Muscle of leg (tissue), 3 donors: ENCODE measurements at regions not wholly inside any gene's neighbourhood (a gene's known extent, or its start where the extent isn't known, plus 50 kb on each side); places are given as distances from the start of the nearest gene placed in this dataset.

Experiments
- DNase-seq: peaks from one replicate; pipeline ENCODE4 v3.0.0; 2013
- H3K27ac ChIP-seq: one replicate; pipeline ENCODE4 v1.5.1; 2013; ENCODE audit warnings: mild to moderate bottlenecking, low read length, control low read depth
- H3K27me3 ChIP-seq: one replicate; pipeline ENCODE4 v1.6.1; 2013; ENCODE audit warnings: low read length; ENCODE audit not compliant: control insufficient read depth, insufficient read depth
- H3K36me3 ChIP-seq: one replicate; pipeline ENCODE4 v1.6.1; 2013; ENCODE audit warnings: low read length; ENCODE audit not compliant: control insufficient read depth, insufficient read depth
- H3K4me1 ChIP-seq: one replicate; pipeline ENCODE4 v1.6.1; 2013; ENCODE audit warnings: low read length; ENCODE audit not compliant: control insufficient read depth, insufficient read depth
- H3K4me3 ChIP-seq: one replicate; pipeline ENCODE4 v1.5.1; 2013; ENCODE audit warnings: low read length, control low read depth
- H3K9me3 ChIP-seq: replicated peaks from 2 replicates; pipeline ENCODE4 v1.6.1; 2013; ENCODE audit warnings: low read depth, low read length; ENCODE audit not compliant: control insufficient read depth
- WGBS: methylation state at CpG from one replicate; pipeline ENCODE4 v1.1.5; 2013; ENCODE audit warnings: missing lambda C conversion rate; ENCODE audit not compliant: insufficient coverage; 5-methylcytosine and 5-hydroxymethylcytosine counted together

DNA sequence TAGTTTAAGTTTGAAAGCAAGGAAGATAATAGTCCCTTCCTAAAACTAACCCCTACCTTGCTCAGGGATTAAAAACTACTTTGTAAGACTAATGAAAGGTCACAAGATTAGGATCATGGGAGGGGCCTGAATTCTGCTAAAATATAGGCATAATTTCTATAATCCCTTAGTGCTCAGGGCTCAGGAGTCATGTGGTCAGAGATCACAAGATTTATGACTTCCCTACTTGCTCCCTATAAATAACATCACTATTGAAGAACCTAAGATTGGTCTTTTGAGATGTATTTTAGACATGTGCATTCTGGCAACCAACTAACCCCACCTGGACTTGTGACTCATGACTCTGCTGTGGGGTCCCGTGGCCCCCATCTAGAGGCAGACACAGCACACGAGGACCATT lies 81.1 kb downstream of the STMND1 start:
- no peak overlapping the region for H3K27ac ChIP-seq
- peaks cover 4% of the 10 kb centered on the region for H3K9me3 ChIP-seq
- no peaks in the 10 kb centered on the region for H3K27me3 ChIP-seq
- no peak for DNase-seq
- peaks cover 3% of the 10 kb centered on the region for H3K4me1 ChIP-seq
- no CpG with 5 or more reads among the region's 2 CpGs for WGBS
- H3K36me3 ChIP-seq = no peaks in the 10 kb centered on the region
- no peak overlapping the region for H3K4me3 ChIP-seq

- H3K4me1 ChIP-seq = peaks cover 3% of the 10 kb centered on the region
- H3K4me3 ChIP-seq = no peak overlapping the region
- no peaks in the 10 kb centered on the region for H3K27me3 ChIP-seq
- WGBS = no CpG with 5 or more reads among the region's 1 CpG
- H3K9me3 ChIP-seq = no peaks in the 10 kb centered on the region
- H3K36me3 ChIP-seq = no peaks in the 10 kb centered on the region
- no peak overlapping the region for H3K27ac ChIP-seq
- DNase-seq = no peak
These were observed 85.1 kb downstream of the STMND1 start for GRCh38 chr6:17186925-17187324.

DNA sequence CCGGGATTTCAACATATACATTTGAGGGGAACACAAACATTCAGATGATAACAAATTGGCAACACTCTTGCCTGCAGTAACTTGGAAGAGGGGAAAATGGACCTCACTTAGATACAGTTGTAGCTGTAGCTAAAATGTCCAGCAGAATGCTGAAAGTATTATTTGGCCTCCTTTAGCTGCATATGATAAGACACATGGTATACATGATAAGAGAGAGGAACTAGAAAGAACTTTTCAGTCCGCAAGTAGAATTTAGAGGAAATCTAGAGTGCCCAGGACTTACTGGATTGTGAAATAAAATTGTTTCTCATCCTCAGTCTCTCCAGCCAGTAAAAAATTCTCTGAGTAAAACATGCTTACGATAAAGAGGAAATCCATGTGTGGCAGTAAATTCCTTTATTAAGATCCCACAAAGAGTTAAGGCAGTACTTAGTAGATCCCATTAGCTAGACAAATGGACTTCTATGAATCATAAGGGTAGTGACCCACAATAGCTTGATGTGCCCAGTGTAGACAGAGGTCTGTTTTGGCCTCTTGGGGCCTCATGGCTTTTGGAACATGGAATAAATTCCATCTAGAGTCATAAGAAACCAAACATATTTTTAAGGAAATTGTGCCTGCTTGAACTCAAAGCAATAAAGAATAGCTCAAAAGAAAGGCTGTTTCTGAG lies 87.9 kb upstream of the RBM24 start:
- no peaks in the 10 kb centered on the region for H3K4me1 ChIP-seq
- no peaks in the 10 kb centered on the region for H3K36me3 ChIP-seq
- no peak overlapping the region for H3K27ac ChIP-seq
- H3K4me3 ChIP-seq = no peak overlapping the region
- WGBS = no CpG with 5 or more reads among the region's 3 CpGs
- H3K9me3 ChIP-seq = no peaks in the 10 kb centered on the region
- no peak for DNase-seq
- H3K27me3 ChIP-seq = no peaks in the 10 kb centered on the region

DNA sequence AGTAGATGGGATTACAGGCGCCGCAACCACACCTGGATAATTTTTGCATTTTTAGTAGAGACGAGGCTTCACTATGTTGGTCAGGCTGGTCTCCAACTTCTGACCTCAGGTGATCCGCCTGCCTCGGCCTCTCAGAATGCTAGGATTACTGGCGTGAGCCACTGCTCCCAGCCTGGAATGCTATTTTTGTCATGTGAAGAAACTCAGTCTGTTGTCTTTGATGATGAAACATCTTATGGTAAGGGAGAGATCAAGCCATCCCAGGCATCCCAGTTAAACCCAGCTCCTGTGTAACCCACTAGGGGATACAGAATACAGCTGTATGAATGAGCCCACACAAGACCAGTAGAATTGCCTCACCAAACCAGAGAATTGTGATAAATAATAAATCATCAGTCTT lies 83.6 kb upstream of the RBM24 start:
- 83% methylated on average over 3 of the region's 6 CpGs for WGBS
- peaks cover 12% of the 10 kb centered on the region for H3K4me1 ChIP-seq
- DNase-seq = no peak
- H3K36me3 ChIP-seq = no peaks in the 10 kb centered on the region
- H3K27ac ChIP-seq = no peak overlapping the region
- H3K4me3 ChIP-seq = no peak overlapping the region
- peaks cover 2% of the 10 kb centered on the region for H3K9me3 ChIP-seq
- no peaks in the 10 kb centered on the region for H3K27me3 ChIP-seq

DNA sequence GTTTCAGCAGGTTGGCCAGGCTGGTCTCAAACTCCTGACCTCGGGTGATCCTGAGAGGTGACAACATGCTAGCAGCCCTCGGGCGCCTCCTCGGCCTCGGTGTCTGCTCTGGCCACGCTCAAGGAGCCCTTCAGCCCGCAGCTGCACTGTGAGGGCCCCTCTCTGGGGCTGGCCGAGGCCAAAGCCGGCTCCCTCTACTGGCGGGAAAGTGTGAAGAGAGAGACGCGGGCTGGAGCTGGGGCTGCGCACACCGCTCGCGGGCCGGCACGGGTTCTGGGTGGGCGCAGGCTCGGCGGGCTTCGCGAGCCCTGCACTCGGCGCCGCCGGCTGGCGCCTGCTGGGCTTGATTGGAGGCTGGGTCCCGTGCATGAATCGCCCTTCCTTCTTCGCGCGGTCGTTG lies 80.8 kb upstream of the RBM24 start:
- Histone ChIP-seq H3K27ac (no peak overlapping the region), H3K9me3 (peaks cover 2% of the 10 kb centered on the region), H3K36me3 (no peaks in the 10 kb centered on the region), H3K27me3 (no peaks in the 10 kb centered on the region), H3K4me3 (no peak overlapping the region), H3K4me1 (peaks cover 20% of the 10 kb centered on the region)
- 55% methylated on average over 32 of the region's 34 CpGs for WGBS
- DNase-seq = no peak

DNA sequence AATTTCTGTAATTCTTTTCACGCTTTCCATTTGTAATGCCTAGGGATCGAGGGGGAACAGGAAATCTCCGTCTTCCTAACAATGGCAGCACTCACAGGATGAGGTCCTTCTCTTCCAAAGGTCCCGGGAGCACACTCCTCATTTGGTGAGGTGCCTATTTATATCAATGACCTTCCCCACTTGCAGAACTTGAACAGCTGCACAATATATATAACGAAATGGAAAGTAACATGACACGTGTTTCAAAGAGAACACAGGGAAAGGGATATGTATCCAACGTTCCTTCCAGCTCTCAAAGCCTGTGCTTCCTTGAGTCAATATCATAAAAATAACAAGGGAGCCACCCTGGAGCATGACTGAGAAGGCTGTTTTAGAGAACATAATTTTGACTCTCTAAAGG lies 78.6 kb upstream of the RBM24 start:
- 10% methylated on average over 3 of the region's 7 CpGs for WGBS
- H3K27me3 ChIP-seq = no peaks in the 10 kb centered on the region
- peaks cover 14% of the 10 kb centered on the region for H3K9me3 ChIP-seq
- peaks cover 20% of the 10 kb centered on the region for H3K4me1 ChIP-seq
- no peak overlapping the region for H3K4me3 ChIP-seq
- DNase-seq = peak; percentile 98
- peak overlapping the region; percentile 94 for H3K27ac ChIP-seq
- no peaks in the 10 kb centered on the region for H3K36me3 ChIP-seq

DNA sequence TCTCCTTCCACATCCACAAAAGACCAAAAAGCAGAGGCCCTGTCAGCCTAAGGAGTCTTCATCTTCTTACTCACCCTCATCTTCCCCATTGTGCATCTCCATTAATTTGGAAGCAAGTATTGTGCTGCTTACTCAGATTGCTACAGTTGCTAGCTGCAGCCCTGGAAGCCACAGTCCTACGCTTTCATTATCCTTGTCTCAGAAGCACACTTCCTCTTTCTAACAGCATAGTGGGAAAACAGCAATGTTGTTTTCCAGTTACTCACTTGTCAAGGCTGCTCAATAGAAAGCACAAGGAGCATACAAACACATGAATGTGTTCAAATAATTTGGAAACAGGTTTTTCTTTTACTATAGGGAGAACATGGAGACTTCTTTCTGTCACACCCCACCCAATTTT lies 76.6 kb upstream of the RBM24 start:
- no peaks in the 10 kb centered on the region for H3K36me3 ChIP-seq
- peak; percentile 30 for DNase-seq
- WGBS = no CpG with 5 or more reads among the region's 1 CpG
- no peaks in the 10 kb centered on the region for H3K27me3 ChIP-seq
- H3K4me3 ChIP-seq = no peak overlapping the region
- H3K9me3 ChIP-seq = peaks cover 15% of the 10 kb centered on the region
- peak overlapping the region; percentile 42 for H3K27ac ChIP-seq
- H3K4me1 ChIP-seq = peaks cover 20% of the 10 kb centered on the region

GRCh38 chr6:17206566-17207072 lies 74.5 kb upstream of the RBM24 start:
- Histone ChIP-seq H3K4me3 (no peak overlapping the region), H3K4me1 (peaks cover 18% of the 10 kb centered on the region), H3K9me3 (peaks cover 13% of the 10 kb centered on the region), H3K36me3 (no peaks in the 10 kb centered on the region), H3K27ac (peak overlapping the region; percentile 49), H3K27me3 (no peaks in the 10 kb centered on the region)
- WGBS = 92% methylated on average over 22 of the region's 22 CpGs
- DNase-seq = no peak

DNA sequence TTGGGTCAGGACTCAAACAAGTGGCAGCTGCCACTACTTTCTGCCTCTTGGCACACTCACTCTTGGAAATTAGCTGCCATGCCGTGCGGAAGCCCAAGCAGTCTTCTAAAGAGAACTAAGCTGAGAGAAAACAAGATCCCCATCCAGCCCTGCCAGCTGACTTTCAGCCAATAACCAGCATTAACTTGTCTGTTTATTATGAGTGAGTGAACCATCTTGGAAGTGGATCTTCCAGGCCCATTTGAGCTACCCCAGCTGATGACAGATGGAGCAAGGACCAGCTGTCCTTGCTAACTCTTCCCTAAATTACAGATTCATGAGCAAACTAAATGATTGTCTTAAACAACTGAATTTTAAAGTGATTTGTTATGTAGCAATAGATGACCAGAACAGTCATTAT lies 73.9 kb upstream of the RBM24 start:
- H3K27ac ChIP-seq = peak overlapping the region; percentile 49

GRCh38 chr6:17210683-17211082 lies 70.5 kb upstream of the RBM24 start:
- H3K9me3 ChIP-seq = peaks cover 12% of the 10 kb centered on the region
- no peaks in the 10 kb centered on the region for H3K36me3 ChIP-seq
- no peaks in the 10 kb centered on the region for H3K27me3 ChIP-seq
- peaks cover 22% of the 10 kb centered on the region for H3K4me1 ChIP-seq
- no peak for DNase-seq
- no peak overlapping the region for H3K27ac ChIP-seq
- no peak overlapping the region for H3K4me3 ChIP-seq
- WGBS = 100% methylated on average over 1 of the region's 3 CpGs

More for the DNA sequence above, 73.9 kb upstream of the RBM24 start:
- H3K27me3 ChIP-seq = no peaks in the 10 kb centered on the region
- peak; percentile 73 for DNase-seq
- WGBS = no CpG with 5 or more reads among the region's 2 CpGs
- peaks cover 13% of the 10 kb centered on the region for H3K9me3 ChIP-seq
- H3K36me3 ChIP-seq = no peaks in the 10 kb centered on the region
- H3K4me3 ChIP-seq = no peak overlapping the region
- H3K4me1 ChIP-seq = peaks cover 18% of the 10 kb centered on the region

DNA sequence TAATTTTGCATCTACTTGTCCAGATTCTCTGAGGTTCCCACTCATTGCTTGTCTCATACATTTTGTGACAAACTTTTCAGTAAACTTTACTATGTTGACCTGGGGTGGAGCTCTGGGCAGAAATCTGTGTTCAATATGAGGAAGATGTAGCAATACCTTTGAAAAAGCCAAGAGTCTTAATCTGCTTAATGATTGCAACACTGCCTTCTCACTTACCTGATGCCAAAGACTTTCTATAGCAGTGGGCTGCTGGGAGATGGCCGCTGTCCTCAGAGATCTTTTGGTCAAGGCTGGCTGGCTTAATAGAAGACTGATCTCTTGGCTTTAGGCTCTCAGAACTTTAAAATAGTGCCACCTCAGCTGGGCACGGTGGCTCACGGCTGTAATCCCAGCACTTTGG lies 70.1 kb upstream of the RBM24 start:
- DNase-seq = no peak
- Histone ChIP-seq H3K27ac (no peak overlapping the region), H3K27me3 (no peaks in the 10 kb centered on the region), H3K9me3 (peaks cover 10% of the 10 kb centered on the region), H3K36me3 (no peaks in the 10 kb centered on the region), H3K4me3 (no peak overlapping the region), H3K4me1 (peaks cover 22% of the 10 kb centered on the region)
- 80% methylated on average over 3 of the region's 3 CpGs for WGBS
